Renal cortex interstitium (tissue), 11 donors: ENCODE measurements at regions not wholly inside any gene's neighbourhood (a gene's known extent, or its start where the extent isn't known, plus 50 kb on each side); places are given as distances from the start of the nearest gene placed in this dataset.
"Not testable (repeated sequence)": the region's sequence is repeated elsewhere in the genome, so short reads cannot be mapped to it uniquely, and the experiment has no call there.

Experiments
- DNase-seq, 11 donors: peaks; one replicate each; pipeline ENCODE4 v3.0.0-alpha.2; 2013; ENCODE audit warnings: low read depth in 9 of 11, low spot score in 4 of 11; ENCODE audit errors: extremely low read depth in 1 of 11

- DNase-seq: no peak
Measured at GRCh38 chr7:52648872-52649271, 386.6 kb upstream of the POM121L12 start.

GRCh38 chr7:52647046-52647445 lies 388.4 kb upstream of the POM121L12 start:
- DNase-seq: no peak

GRCh38 chr7:52639981-52640380 lies 395.5 kb upstream of the POM121L12 start:
- no peak for DNase-seq

DNA sequence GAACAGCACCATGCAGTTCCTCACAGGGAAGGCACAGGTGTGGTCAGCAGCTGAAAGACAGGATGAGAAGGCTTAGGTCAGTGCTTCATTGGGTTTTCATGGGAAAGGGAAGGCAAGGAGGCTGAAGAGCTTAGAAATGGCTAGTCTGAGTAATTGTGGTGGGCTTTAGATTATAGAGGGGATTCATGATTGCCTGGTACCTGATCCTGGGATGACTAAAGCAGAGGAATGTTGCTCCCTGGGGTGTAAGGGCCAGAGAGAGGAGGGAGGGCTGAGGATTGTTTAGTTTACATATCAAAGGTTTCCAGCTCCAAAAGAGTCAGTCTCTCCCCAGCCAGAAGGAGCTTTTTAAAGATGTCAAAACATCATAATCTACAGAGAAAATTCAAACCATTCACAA lies 396.3 kb upstream of the POM121L12 start:
- DNase-seq: no peak

DNA sequence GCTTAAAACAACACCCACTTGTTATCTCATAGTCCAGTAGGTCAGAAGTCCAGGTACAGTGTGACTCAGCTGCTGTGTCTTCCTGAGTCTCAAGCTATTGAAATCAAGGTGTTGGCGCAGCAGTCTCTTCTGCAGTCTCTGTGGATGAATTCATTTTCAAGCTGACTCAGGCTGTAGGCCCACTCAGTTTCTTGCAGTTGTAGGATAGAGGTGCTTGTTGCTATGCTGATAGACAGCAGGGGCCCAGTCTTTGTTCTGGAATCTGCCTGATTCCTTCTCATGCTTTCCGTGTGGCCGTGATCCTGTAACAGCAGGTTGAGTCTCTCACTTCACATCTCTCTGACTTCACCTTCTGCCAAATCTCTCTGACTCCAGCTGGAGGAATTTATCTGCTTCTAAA lies 400.4 kb upstream of the POM121L12 start:
- DNase-seq: no peak

DNA sequence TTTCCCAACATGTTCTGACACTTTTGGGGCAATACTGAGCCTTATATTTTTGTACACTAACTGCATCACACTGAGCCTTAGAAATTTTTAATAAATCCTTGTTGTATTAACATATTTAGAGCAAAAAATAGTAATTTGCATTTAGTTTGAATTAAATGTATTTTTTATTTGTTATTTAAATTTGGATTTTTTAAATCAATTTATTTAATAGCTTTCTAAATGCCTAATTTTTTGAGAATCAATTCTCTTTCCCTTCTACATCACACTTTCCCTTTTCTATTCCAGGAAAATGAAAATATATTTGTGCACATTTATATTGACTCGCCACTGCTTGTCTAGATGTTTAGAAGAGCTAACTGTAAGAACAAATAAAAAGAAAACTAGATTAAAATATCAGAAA lies 414.6 kb upstream of the POM121L12 start:
- no peak for DNase-seq

- no peak for DNase-seq
Measured at GRCh38 chr7:52616552-52616951, 418.9 kb upstream of the POM121L12 start.

DNA sequence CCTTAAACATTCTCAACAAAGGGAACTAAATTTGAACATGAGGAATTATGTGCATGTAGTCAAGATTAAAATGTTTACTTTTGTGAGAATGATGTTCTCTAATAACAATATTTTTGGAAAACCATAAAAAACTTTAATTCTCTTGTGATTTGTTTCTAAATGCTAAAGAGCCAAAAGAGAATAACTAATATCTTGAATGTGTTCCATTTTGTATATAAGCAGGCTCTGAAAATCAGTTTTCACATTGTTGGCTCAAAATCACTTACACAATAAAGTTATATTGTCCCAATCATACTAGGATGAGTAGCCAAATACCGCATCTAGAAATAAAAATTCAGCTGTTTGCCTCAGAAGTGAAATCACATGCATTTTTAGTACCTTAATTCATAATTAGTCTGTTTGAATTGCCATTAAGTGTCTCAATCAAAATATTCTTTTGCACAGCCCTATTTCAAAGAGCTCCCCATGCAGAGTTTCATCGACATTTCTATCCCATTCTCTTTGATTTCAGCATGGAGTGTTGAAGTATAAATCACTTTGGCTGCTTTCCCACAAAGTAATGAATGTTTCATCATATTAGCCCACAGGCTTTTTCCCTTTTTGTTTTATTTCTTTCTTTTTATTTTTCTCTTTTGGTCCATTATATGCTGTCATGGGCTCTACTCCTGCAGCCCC lies 420.3 kb upstream of the POM121L12 start:
- DNase-seq: no peak

- DNase-seq: no peak
Measured at GRCh38 chr7:52609511-52609910, 425.9 kb upstream of the POM121L12 start.

- DNase-seq: no peak
Measured at GRCh38 chr7:52592698-52593097, 442.7 kb upstream of the POM121L12 start.

DNA sequence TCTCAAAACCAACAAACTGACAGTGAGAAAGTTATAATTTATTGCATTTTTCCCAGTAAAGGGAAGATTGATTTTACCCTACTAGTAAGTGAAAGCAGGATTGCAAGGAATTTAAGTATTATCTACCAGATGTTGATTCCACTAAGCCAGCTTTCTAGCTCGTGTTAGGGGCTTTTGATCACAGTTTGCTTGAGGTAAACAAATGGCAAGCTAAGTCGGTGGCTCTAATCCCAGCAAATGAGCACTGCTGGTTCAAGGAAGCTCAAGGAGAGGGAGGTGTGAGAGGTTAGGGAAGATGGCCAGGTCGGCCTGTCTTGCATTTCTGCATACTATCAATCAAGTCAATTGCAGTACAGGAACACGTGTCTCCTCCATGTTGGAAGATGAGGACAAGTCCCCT lies 448.7 kb upstream of the POM121L12 start:
- no peak for DNase-seq

DNA sequence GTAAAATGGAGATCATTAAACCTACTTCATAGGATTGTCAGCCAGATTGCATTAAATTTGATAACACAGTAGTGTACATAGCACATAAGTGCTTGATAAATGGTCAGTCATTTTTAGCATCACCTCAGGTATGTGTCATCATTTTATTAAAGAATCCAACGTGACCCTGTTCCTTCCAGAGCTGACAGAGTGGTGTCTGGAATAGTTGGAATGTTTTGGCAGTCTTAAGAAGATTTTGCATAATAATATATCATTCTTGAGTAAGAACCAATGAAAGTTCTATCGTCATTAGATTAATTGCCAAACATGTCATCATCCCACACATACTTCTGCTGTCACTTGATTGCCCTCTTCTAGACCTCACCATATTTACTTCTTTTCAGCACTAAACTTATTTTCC lies 451.4 kb upstream of the POM121L12 start:
- no peak for DNase-seq

GRCh38 chr7:52573141-52573540 lies 462.3 kb upstream of the POM121L12 start:
- DNase-seq: not testable (repeated sequence)

DNA sequence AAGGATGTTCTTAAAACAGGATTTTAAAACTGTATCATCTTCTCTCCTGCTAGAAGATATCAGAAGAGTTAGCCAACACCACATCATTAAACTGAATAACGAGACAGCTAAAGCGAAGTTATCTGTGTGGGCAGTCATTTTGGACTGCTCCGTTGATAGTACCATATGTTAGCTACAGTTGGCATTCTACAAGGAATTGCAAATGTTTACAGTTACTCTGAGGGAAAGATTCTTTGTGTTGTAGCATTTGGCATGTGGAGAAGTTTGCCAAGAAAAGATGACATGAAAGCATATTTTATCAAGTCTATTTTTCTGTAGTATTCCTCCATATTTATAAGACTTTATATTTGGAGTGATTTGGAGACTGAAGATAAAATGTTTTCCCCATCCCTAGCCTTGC lies 464.4 kb upstream of the POM121L12 start:
- no peak for DNase-seq

DNA sequence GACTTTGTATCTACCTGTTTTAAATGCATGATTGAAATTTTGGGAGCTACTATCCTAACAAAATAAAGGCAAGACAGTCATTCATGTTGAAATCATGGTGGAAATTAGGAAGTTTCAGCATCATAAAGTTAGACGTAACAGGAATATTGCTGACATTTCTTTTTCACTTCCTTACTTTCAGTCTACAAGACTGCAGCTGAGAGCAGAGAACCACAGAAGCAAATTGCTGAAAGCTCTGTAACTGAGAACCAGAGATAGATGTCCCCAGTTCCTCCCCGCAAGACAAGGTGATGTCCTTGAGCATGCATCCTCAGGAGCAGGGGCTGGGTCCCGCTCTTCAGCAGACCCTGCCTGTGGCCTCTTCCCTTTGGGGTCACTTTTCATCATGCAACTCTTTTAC lies 466.3 kb upstream of the POM121L12 start:
- no peak for DNase-seq

- no peak for DNase-seq
Measured at GRCh38 chr7:52565974-52566373, 469.5 kb upstream of the POM121L12 start.

DNA sequence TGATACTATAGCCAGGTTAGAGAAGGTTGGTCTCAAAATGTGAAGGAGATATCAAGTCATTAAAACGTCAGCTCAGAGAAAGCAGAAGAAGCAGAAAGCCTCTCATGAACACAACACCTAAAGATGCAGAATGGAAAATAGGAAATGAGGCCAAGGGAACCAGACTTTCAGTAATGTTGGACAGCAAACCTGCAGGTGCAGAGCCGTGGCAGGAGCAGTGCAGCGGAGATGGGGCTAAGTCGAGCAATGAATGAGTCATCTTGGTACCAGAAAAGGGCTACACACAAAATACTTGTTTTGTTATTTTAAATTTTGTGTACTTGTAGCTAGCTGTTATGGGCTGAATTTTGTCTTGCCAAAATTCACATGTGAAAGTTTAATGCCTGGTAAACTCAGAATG lies 479.6 kb upstream of the POM121L12 start:
- no peak for DNase-seq

- DNase-seq: no peak
Measured at GRCh38 chr7:52547308-52547910, 488.0 kb upstream of the POM121L12 start.

DNA sequence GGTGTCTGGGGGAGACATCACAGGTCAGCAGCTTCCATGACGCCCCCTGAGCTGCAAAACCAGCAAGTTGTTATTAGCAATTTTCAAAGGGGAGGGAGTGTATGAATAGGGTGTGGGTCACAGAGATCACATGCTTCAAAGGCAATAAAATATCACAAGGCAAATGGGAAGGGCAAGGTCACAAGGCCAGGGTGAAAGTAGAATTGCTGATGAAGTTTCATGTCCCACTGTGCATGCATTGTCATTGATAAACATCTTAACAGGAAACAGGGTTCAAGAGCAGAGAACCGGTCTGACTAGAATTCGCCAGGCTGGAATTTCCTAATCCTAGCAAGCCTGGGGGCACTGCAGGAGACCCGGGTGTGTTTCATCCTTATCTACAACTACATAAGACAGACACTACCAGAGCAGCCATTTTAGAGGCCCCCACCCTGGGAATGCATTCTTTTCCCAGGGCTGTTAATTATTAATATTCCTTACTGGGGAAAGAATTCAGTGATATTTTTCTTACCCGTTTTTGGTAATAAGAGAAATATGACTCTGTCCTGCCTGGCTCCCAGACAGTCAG lies 494.2 kb upstream of the POM121L12 start:
- not testable (repeated sequence) for DNase-seq

GRCh38 chr7:52540041-52540440 lies 495.4 kb upstream of the POM121L12 start:
- DNase-seq: no peak

DNA sequence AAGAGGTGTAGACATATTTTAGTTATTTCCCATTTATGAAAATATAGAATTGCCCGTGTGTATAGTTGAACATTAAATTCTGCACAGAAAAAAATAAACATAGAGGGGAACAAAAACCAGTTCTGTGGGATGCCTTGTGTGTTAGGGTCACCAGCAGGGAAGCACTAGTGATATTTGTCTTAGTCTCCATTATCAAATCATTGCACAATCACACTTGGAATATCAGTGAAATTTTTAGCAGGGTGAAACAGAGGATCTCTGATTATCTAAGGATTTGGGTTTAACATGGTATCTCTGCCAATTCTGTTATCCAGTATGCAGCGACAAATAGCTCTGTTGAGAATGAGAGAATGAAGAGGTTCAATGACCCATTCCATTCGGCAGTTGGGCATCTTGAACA lies 496.0 kb upstream of the POM121L12 start:
- no peak for DNase-seq
